ENCODE measurements at regions not wholly inside any gene's neighbourhood (a gene's known extent, or its start where the extent isn't known, plus 50 kb on each side); places are given as distances from the start of the nearest gene placed in this dataset.

GRCh38 chr7:85294176-85294575 is 107.3 kb upstream of the SEMA3D start:
- Histone ChIP-seq H3K4me3 (no peak overlapping the region), H3K4me1 (ENCODE audit: control insufficient read depth in 5 of 5, insufficient read depth in 5 of 5, low read length in 5 of 5) (no peaks in the 10 kb centered on the region), H3K27me3 (ENCODE audit: control insufficient read depth in 3 of 3, insufficient read depth in 3 of 3, low read length in 2 of 3) (no peaks in the 10 kb centered on the region), H3K27ac (ENCODE audit: low read depth in 1 of 2, low read length in 1 of 2) (no peak overlapping the region), H3K36me3 (ENCODE audit: control insufficient read depth in 4 of 4, insufficient read depth in 4 of 4, low read length in 4 of 4) (no peaks in the 10 kb centered on the region), H3K9me3 (ENCODE audit: control insufficient read depth in 4 of 4, insufficient read depth in 3 of 4, low read length in 3 of 4) (no peaks in the 10 kb centered on the region), H3K9ac (ENCODE audit: insufficient read depth in 1 of 2, low read length in 2 of 2) (no peak overlapping the region)
- 89 to 92% methylated on average over 3 of the region's 3 CpGs for WGBS, 2 donors
- no peak for DNase-seq
- ATAC-seq (ENCODE audit: insufficient read depth, low FRiP score) = no peak
- no peak for TF ChIP-seq CTCF (IDR thresholded peaks at IDR 0.05; ENCODE audit: control extremely low read depth, extremely low read depth)

- no peaks in the 10 kb centered on the region for H3K4me1 ChIP-seq (ENCODE audit: control insufficient read depth in 5 of 5, insufficient read depth in 5 of 5, low read length in 5 of 5)
- peak in 2 of 3 donors; percentile 9 to 50 for DNase-seq
These were observed 106.2 kb upstream of the SEMA3D start for GRCh38 chr7:85292908-85293576.

GRCh38 chr7:85290269-85290668 is 103.4 kb upstream of the SEMA3D start:
- DNase-seq (no peak), ATAC-seq (ENCODE audit: insufficient read depth, low FRiP score) (no peak)
- no peak for TF ChIP-seq CTCF (IDR thresholded peaks at IDR 0.05; ENCODE audit: control extremely low read depth, extremely low read depth)
- no peaks in the 10 kb centered on the region for H3K27me3 ChIP-seq (ENCODE audit: control insufficient read depth in 3 of 3, insufficient read depth in 3 of 3, low read length in 2 of 3)
- no peaks in the 10 kb centered on the region for H3K9me3 ChIP-seq (ENCODE audit: control insufficient read depth in 4 of 4, insufficient read depth in 3 of 4, low read length in 3 of 4)
- peaks cover 0 to 7% (median 0%) of the 10 kb centered on the region in 5 donors for H3K4me1 ChIP-seq (ENCODE audit: control insufficient read depth in 5 of 5, insufficient read depth in 5 of 5, low read length in 5 of 5)
- H3K27ac ChIP-seq (ENCODE audit: low read depth in 1 of 2, low read length in 1 of 2) = no peak overlapping the region
- H3K36me3 ChIP-seq (ENCODE audit: control insufficient read depth in 4 of 4, insufficient read depth in 4 of 4, low read length in 4 of 4) = no peaks in the 10 kb centered on the region
- no peak overlapping the region for H3K4me3 ChIP-seq
- H3K9ac ChIP-seq (ENCODE audit: insufficient read depth in 1 of 2, low read length in 2 of 2) = no peak overlapping the region
- 77 to 80% methylated on average over 2 of the region's 2 CpGs for WGBS, 2 donors

More at GRCh38 chr7:85292908-85293576, 106.2 kb upstream of the SEMA3D start:
- no peak overlapping the region for H3K9ac ChIP-seq (ENCODE audit: insufficient read depth in 1 of 2, low read length in 2 of 2)
- no peaks in the 10 kb centered on the region for H3K9me3 ChIP-seq (ENCODE audit: control insufficient read depth in 4 of 4, insufficient read depth in 3 of 4, low read length in 3 of 4)
- ATAC-seq (ENCODE audit: insufficient read depth, low FRiP score) = no peak
- no peak for TF ChIP-seq CTCF (IDR thresholded peaks at IDR 0.05; ENCODE audit: control extremely low read depth, extremely low read depth)
- no peaks in the 10 kb centered on the region for H3K27me3 ChIP-seq (ENCODE audit: control insufficient read depth in 3 of 3, insufficient read depth in 3 of 3, low read length in 2 of 3)
- no peaks in the 10 kb centered on the region for H3K36me3 ChIP-seq (ENCODE audit: control insufficient read depth in 4 of 4, insufficient read depth in 4 of 4, low read length in 4 of 4)
- H3K4me3 ChIP-seq = no peak overlapping the region
- H3K27ac ChIP-seq (ENCODE audit: low read depth in 1 of 2, low read length in 1 of 2) = no peak overlapping the region

GRCh38 chr7:85289279-85289678 is 102.4 kb upstream of the SEMA3D start:
- no peak for ATAC-seq (ENCODE audit: insufficient read depth, low FRiP score)
- H3K9ac ChIP-seq (ENCODE audit: insufficient read depth in 1 of 2, low read length in 2 of 2) = no peak overlapping the region
- TF ChIP-seq CTCF (IDR thresholded peaks at IDR 0.05; ENCODE audit: control extremely low read depth, extremely low read depth) = no peak
- H3K4me3 ChIP-seq = no peak overlapping the region
- no peaks in the 10 kb centered on the region for H3K27me3 ChIP-seq (ENCODE audit: control insufficient read depth in 3 of 3, insufficient read depth in 3 of 3, low read length in 2 of 3)
- H3K27ac ChIP-seq (ENCODE audit: low read depth in 1 of 2, low read length in 1 of 2) = no peak overlapping the region
- no peaks in the 10 kb centered on the region for H3K36me3 ChIP-seq (ENCODE audit: control insufficient read depth in 4 of 4, insufficient read depth in 4 of 4, low read length in 4 of 4)
- DNase-seq = no peak
- peaks cover 0 to 7% (median 0%) of the 10 kb centered on the region in 5 donors for H3K4me1 ChIP-seq (ENCODE audit: control insufficient read depth in 5 of 5, insufficient read depth in 5 of 5, low read length in 5 of 5)
- WGBS, 2 donors = 67 to 79% methylated on average over 4 of the region's 4 CpGs
- H3K9me3 ChIP-seq (ENCODE audit: control insufficient read depth in 4 of 4, insufficient read depth in 3 of 4, low read length in 3 of 4) = no peaks in the 10 kb centered on the region
